Fibroblast of skin of back (primary cell): ENCODE measurements at regions not wholly inside any gene's neighbourhood (a gene's known extent, or its start where the extent isn't known, plus 50 kb on each side); places are given as distances from the start of the nearest gene placed in this dataset.

Source experiments
- DNase-seq: peaks from one replicate; pipeline ENCODE4 v3.0.0-alpha.2; 2013

GRCh38 chr2:63785096-63785495 is 56.6 kb upstream of the UGP2 start:
- DNase-seq = no peak

DNA sequence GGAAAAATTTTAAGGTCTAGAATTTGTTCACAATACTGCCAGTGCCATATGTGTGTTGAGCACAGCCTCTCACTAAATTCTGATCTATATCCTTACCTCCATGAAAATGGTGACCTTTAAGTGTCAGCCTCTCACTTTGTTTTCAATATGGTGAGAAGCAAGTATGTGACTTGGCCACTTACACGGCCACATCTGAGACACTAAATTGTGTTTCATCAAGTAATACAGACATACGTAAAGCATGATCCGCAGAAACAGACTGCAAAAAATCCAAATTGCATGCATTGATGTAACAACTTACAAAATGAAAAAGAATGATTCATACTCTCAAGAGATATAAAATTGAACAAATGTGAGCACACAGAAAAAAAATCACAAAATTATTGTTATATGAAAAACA is 55.2 kb upstream of the UGP2 start:
- no peak for DNase-seq

DNA sequence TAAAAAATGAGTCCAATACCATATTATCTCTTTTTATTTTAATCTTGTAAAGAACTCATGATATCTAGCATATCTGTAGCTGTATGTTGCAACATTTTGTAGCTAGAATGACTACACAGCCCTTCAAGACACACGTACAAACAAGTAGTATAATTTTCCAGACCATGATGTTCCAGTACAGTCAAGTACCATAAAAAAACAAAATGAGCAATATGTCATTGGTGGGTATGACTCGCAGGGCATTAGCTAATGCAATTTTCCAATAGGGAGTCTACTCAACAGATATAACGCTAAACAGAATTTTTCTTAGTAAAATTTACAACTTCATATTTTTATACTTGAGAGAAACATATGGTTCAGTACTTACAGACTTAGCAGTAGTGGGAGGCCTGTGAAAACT is 53.6 kb upstream of the UGP2 start:
- peak; percentile 68 for DNase-seq

- peak; percentile 75 for DNase-seq
These were observed 52.2 kb upstream of the UGP2 start for GRCh38 chr2:63789338-63790020.

- DNase-seq = no peak
These were observed 51.2 kb upstream of the UGP2 start for GRCh38 chr2:63790491-63790890.

DNA sequence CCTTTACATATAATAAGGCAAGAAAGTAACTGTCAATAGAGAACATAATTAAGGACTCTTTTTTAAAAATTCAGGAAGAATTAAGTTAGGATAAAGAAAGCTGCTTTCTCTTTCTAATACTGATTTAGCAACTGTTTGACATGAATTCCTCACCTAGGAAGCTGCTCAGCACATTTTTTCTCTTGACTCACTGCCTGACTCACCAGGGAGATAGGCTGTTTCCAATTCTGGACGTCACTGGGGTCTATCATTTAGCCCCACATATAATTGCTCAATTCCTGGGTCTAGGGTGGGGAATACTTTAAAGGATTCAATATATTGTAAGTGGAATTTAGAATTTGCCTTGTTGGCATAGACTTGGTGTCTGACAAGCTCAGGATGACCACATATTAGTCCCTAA is 50.8 kb upstream of the UGP2 start:
- peak; percentile 90 for DNase-seq

DNA sequence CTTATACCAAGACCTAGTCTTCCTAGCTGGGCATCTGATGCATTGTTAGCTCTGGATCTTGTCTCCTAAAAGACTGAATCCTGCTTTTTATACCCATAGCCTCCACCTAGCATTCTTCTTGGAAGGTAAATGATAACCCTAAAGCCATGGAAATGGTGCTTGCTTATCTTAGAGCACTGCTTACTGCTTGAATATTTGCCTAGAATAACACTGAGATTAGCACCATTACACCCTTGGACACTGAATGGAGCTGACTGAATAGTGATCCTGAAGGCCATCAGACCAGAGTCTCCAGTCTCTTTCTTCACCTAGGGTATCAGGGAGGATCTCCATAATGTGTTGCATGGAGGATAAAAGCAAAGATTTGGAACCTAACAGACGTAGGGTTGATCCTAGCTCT is 50.3 kb upstream of the UGP2 start:
- DNase-seq = no peak
